B cell (primary cell): ENCODE measurements at regions not wholly inside any gene's neighbourhood (a gene's known extent, or its start where the extent isn't known, plus 50 kb on each side); places are given as distances from the start of the nearest gene placed in this dataset.

Experiments
- EZH2 ChIP-seq: IDR thresholded peaks from 2 replicates; pipeline ENCODE4 v1.6.1; 2012; ENCODE audit warnings: borderline replicate concordance, low read depth, mild to moderate bottlenecking, moderate library complexity, low read length; ENCODE audit not compliant: insufficient read depth, poor library complexity, severe bottlenecking
- TF ChIP-seq, protein P1 (sequence below): fragments of 200-600 bp; IDR thresholded peaks from one replicate; pipeline ENCODE4 v1.8.0; 2022; ENCODE audit warnings: antibody characterized with exemption, mild to moderate bottlenecking

DNA sequence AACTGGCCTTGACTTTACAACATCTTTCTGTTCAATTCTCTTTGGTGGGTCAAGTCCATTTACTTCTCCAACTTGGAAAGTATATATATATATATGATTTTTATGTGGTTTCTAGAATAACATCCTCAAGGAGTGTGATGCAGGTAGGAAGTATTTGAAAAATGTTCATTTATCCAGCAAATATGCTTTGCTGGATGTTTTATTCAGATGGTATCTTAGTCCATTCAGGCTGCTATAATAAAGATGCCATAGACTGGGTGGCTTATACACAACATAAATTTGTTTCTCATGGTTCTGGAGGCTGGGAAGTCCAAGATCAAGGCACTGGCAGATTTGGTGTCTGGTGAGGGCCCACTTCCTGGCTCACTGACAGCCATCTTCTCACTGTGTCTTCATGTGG lies 168.7 kb upstream of the RASGRP1 start:
- TF ChIP-seq EZH2: no peak
- TF ChIP-seq, protein P1, sequence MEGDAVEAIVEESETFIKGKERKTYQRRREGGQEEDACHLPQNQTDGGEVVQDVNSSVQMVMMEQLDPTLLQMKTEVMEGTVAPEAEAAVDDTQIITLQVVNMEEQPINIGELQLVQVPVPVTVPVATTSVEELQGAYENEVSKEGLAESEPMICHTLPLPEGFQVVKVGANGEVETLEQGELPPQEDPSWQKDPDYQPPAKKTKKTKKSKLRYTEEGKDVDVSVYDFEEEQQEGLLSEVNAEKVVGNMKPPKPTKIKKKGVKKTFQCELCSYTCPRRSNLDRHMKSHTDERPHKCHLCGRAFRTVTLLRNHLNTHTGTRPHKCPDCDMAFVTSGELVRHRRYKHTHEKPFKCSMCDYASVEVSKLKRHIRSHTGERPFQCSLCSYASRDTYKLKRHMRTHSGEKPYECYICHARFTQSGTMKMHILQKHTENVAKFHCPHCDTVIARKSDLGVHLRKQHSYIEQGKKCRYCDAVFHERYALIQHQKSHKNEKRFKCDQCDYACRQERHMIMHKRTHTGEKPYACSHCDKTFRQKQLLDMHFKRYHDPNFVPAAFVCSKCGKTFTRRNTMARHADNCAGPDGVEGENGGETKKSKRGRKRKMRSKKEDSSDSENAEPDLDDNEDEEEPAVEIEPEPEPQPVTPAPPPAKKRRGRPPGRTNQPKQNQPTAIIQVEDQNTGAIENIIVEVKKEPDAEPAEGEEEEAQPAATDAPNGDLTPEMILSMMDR: no peak
